ENCODE measurements at regions not wholly inside any gene's neighbourhood (a gene's known extent, or its start where the extent isn't known, plus 50 kb on each side); places are given as distances from the start of the nearest gene placed in this dataset.

GRCh38 chr14:101394374-101394773 lies 166.9 kb upstream of the DIO3 start:
- no peak for TF ChIP-seq CTCF (conservative IDR thresholded peaks at IDR 0.05; ENCODE audit: control insufficient read depth, insufficient read depth, low read depth, low read length)
- no peak for DNase-seq (ENCODE audit: low read depth)

GRCh38 chr14:101395779-101396178 lies 165.5 kb upstream of the DIO3 start:
- TF ChIP-seq CTCF (conservative IDR thresholded peaks at IDR 0.05; ENCODE audit: control insufficient read depth, insufficient read depth, low read depth, low read length): no peak
- H3K4me3 ChIP-seq (ENCODE audit: control insufficient read depth, low read depth, low read length): no peak overlapping the region
- no peak for DNase-seq (ENCODE audit: low read depth)

More at GRCh38 chr14:101394374-101394773, 166.9 kb upstream of the DIO3 start:
- no peak overlapping the region for H3K4me3 ChIP-seq (ENCODE audit: control insufficient read depth, low read depth, low read length)

GRCh38 chr14:101397206-101397605 lies 164.1 kb upstream of the DIO3 start:
- H3K4me3 ChIP-seq (ENCODE audit: control insufficient read depth, low read depth, low read length): no peak overlapping the region
- DNase-seq (ENCODE audit: low read depth): no peak
- no peak for TF ChIP-seq CTCF (conservative IDR thresholded peaks at IDR 0.05; ENCODE audit: control insufficient read depth, insufficient read depth, low read depth, low read length)

- TF ChIP-seq CTCF (conservative IDR thresholded peaks at IDR 0.05; ENCODE audit: control insufficient read depth, insufficient read depth, low read depth, low read length): no peak
- no peak for DNase-seq (ENCODE audit: low read depth)
- no peak overlapping the region for H3K4me3 ChIP-seq (ENCODE audit: control insufficient read depth, low read depth, low read length)
Measured at GRCh38 chr14:101398011-101398410, 163.3 kb upstream of the DIO3 start.

- DNase-seq (ENCODE audit: low read depth): no peak
- H3K4me3 ChIP-seq (ENCODE audit: control insufficient read depth, low read depth, low read length): no peak overlapping the region
- no peak for TF ChIP-seq CTCF (conservative IDR thresholded peaks at IDR 0.05; ENCODE audit: control insufficient read depth, insufficient read depth, low read depth, low read length)
Measured at GRCh38 chr14:101399737-101400517, 161.4 kb upstream of the DIO3 start.

- peak; percentile 25 for DNase-seq (ENCODE audit: low read depth)
- H3K4me3 ChIP-seq (ENCODE audit: control insufficient read depth, low read depth, low read length): no peak overlapping the region
- TF ChIP-seq CTCF (conservative IDR thresholded peaks at IDR 0.05; ENCODE audit: control insufficient read depth, insufficient read depth, low read depth, low read length): no peak
Measured at GRCh38 chr14:101400830-101401229, 160.5 kb upstream of the DIO3 start.
